GM10266 (cell line): ENCODE measurements at regions not wholly inside any gene's neighbourhood (a gene's known extent, or its start where the extent isn't known, plus 50 kb on each side); places are given as distances from the start of the nearest gene placed in this dataset.

Experiments
- DNase-seq: peaks from one replicate; pipeline ENCODE4 v3.0.0; 2012; ENCODE audit errors: extremely low spot score
- TF ChIP-seq, protein P1 (sequence below): IDR thresholded peaks from 2 replicates; pipeline ENCODE4 v1.5.1; 2012; ENCODE audit warnings: mild to moderate bottlenecking, low read depth; ENCODE audit not compliant: control insufficient read depth, insufficient read depth; ENCODE audit errors: missing control alignments

GRCh38 chr10:29056729-29057128, 232.1 kb upstream of the LYZL1 start:
- DNase-seq, result no peak
- TF ChIP-seq, protein P1, sequence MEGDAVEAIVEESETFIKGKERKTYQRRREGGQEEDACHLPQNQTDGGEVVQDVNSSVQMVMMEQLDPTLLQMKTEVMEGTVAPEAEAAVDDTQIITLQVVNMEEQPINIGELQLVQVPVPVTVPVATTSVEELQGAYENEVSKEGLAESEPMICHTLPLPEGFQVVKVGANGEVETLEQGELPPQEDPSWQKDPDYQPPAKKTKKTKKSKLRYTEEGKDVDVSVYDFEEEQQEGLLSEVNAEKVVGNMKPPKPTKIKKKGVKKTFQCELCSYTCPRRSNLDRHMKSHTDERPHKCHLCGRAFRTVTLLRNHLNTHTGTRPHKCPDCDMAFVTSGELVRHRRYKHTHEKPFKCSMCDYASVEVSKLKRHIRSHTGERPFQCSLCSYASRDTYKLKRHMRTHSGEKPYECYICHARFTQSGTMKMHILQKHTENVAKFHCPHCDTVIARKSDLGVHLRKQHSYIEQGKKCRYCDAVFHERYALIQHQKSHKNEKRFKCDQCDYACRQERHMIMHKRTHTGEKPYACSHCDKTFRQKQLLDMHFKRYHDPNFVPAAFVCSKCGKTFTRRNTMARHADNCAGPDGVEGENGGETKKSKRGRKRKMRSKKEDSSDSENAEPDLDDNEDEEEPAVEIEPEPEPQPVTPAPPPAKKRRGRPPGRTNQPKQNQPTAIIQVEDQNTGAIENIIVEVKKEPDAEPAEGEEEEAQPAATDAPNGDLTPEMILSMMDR, result no peak

DNA sequence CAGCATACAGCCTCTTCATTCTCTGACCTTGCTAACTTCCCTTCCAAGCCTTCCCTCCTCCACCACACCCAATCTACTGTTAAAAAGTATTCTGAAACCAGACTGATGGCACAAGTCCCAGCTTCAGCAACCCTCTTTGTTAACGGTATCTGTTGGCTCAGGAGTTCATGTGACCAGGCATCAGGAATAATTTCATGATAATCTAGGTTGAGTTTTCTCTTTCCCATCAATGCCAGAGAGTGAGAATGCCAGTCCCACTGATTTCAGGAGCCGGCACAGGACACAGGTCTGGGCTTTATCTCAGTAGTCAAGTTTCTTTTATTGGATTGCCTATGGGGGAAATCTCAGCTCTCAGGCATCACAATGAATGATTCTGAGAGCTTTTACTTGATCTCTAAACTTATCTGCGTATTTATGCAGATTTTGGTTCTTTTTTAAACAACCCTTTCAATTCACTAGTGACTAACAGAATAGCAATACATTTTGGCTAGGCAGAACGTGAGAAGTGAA, 231.0 kb upstream of the LYZL1 start:
- DNase-seq, result no peak
- TF ChIP-seq, protein P1, result no peak

GRCh38 chr10:29063806-29064644, 224.8 kb upstream of the LYZL1 start:
- TF ChIP-seq, protein P1, result no peak
- no peak for DNase-seq

DNA sequence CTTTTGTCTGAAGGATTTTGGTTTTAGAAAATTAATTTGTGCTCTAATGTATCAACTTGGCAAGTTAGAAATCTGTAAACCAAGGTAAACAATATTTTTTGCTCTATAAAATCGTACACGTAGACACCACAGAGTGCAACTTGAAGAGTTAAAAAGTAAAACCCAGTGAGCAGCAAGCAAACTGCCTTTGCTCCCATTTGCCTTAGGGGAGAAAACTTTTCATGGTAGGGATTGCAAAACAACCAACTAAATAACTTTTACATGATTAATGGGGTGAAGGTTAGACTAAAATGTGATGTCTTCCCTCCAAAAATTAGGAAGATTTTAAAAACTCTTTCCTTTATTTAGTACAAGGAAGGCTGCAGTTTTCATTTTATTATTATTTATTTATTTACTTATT, 224.2 kb upstream of the LYZL1 start:
- DNase-seq, result no peak
- TF ChIP-seq, protein P1, result no peak

- DNase-seq, result no peak
- TF ChIP-seq, protein P1, result no peak
Measured at GRCh38 chr10:29067161-29067560, 221.7 kb upstream of the LYZL1 start.

DNA sequence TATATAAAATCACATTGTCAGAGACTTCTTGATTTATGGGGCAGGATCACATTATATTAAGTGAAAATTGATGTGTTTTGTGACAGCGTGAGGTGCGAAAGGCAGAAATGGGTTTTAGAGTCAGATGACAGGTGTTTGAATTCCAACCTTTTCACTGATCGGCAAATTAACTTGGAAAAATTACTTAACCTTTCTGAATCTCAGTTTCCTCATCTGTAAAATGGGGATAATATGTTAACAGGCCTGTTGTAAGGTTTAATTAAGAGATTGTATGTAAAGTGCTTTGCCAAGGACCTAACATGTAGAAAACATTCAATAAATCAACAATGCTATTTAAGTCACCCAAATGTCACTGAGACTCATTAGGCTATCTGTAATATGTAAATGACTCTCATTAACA, 221.2 kb upstream of the LYZL1 start:
- TF ChIP-seq, protein P1, result no peak
- DNase-seq, result no peak

DNA sequence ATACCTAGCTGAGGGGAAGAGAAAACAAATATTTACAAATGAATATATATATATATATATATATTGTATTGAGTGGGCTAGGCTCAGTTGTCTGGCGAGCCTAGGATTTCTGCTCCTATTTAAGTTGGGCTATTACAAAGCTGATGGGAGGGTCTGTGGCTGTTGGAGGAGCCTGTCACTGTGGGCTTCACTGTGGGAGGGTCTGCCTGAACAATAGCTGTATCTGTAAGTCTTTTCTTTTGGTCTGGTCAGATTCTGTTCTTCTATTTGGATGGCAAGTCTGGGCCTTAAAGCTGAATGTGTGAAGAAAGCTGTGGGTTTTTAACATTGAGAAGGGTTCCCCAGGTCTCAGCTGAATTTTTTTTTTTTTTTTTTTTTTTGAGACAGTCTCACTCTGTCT, 220.6 kb upstream of the LYZL1 start:
- no peak for DNase-seq
- TF ChIP-seq, protein P1, result no peak
